Body of pancreas (tissue), 4 donors: ENCODE measurements at regions not wholly inside any gene's neighbourhood (a gene's known extent, or its start where the extent isn't known, plus 50 kb on each side); places are given as distances from the start of the nearest gene placed in this dataset.

Experiments used
- CTCF ChIP-seq, 7 experiments: fragments of 450-650 bp in 4 of 7; fragments of 200-600 bp in 3 of 7; sonication (generic) in 3 of 7; IDR thresholded peaks; one replicate each; pipeline ENCODE4 v1.5.1; 2016 to 2019; ENCODE audit warnings: antibody characterized with exemption in 7 of 7
- POLR2A ChIP-seq, 3 donors: fragments of 450-650 bp; IDR thresholded peaks; one replicate each; pipeline ENCODE4 v1.6.1; 2016; ENCODE audit warnings: antibody characterized with exemption in 3 of 3, mild to moderate bottlenecking in 2 of 3

- TF ChIP-seq CTCF (IDR thresholded peaks at IDR 0.05): no peak
- no peak for TF ChIP-seq POLR2A (IDR thresholded peaks at IDR 0.05)
Observed at GRCh38 chr11:105377870-105378269, 232.0 kb upstream of the GRIA4 start.
